GM12892 (cell line): ENCODE measurements at regions not wholly inside any gene's neighbourhood (a gene's known extent, or its start where the extent isn't known, plus 50 kb on each side); places are given as distances from the start of the nearest gene placed in this dataset.
"Not testable (repeated sequence)": the region's sequence is repeated elsewhere in the genome, so short reads cannot be mapped to it uniquely, and the experiment has no call there.

Experiments
- DNase-seq: peaks from one replicate; pipeline ENCODE4 v3.0.0; 2011; ENCODE audit not compliant: insufficient read length
- FAIRE-seq: peaks from 2 replicates; lab custom pipeline; 2011; peaks lifted over from hg19 to GRCh38; lab: Jason Lieb, UNC

GRCh38 chrX:91958351-91958750, 179.2 kb downstream of the PCDH11X start:
- DNase-seq, FAIRE-seq: not testable (repeated sequence)

DNA sequence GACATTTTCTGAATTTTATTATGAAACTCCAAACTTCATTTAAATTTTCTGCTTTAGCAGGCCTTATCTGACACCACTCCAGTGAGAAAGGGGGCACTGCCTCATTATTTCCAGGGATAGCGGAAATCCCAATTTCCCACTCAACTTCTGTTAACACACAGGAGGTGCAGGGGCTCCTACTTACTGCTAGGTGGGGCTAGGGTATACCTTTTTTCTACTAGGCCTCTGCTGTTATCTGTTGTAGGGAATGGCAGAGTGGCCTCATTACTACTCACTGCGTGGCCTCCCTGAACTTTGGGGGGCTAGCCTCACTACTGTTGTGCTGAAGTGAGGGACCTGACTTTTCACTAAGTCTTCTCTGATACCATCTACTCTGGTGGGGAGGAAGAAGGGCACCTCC, 211.4 kb downstream of the PCDH11X start:
- DNase-seq = not testable (repeated sequence)
- peak; percentile 73 for FAIRE-seq
